HepG2 (cell line): ENCODE measurements at regions not wholly inside any gene's neighbourhood (a gene's known extent, or its start where the extent isn't known, plus 50 kb on each side); places are given as distances from the start of the nearest gene placed in this dataset.

Experiments
- ATAC-seq: fragments of 200-7000 bp; cut with Tn5 transposase; 3 replicates; pipeline ENCODE4 v1.9.1; 2020; ENCODE audit warnings: mild to moderate bottlenecking, moderate library complexity
- BruUV-seq: library from RNA; stranded (reverse); fragments of 400-500 nt; replicated peaks from 2 replicates; lab custom pipeline; 2021; lab: Mats Ljungman, UMichigan
- CTCF ChIA-PET: fragments of 300-600 bp; formaldehyde crosslinking; extraction: SDS; loops from one replicate; lab custom pipeline; 2021; ENCODE audit warnings: low total read pairs, inconsistent platforms, low intra/inter-chr PET ratio; lab: Yijun Ruan, JAX
- POLR2A ChIA-PET: fragments of 350-600 bp; sonication (Branson Sonifier 250); formaldehyde crosslinking; loops from one replicate; lab custom pipeline; 2020; ENCODE audit warnings: antibody characterized with exemption, inconsistent platforms; lab: Yijun Ruan, JAX
- DNase-seq: peaks from one replicate; pipeline ENCODE4 v3.0.0-alpha.2; 2015; ENCODE audit warnings: low spot score
- FAIRE-seq: peaks from 3 replicates; lab custom pipeline; 2011; peaks lifted over from hg19 to GRCh38; lab: Jason Lieb, UNC
- H2AFZ ChIP-seq: one replicate; pipeline ENCODE4 v1.6.1; 2011; ENCODE audit warnings: low read length, inconsistent platforms
- H3K27ac ChIP-seq: fragments of 300-600 bp; 3 replicates; pipeline ENCODE4 v1.8.0; 2011; ENCODE audit warnings: mixed run types, mild to moderate bottlenecking, mixed read lengths, low read length, inconsistent platforms; ENCODE audit not compliant: insufficient read depth; ENCODE audit errors: extremely low read length
- H3K27me3 ChIP-seq, 2 experiments: fragments of 200-600 bp in 1 of 2; 2 replicates in 1 of 2; 3 replicates in 1 of 2; pipeline versions ENCODE4 v1.6.0 to v1.8.0; 2011; ENCODE audit warnings: low read length in 2 of 2, mild to moderate bottlenecking in 2 of 2, moderate library complexity in 2 of 2, inconsistent platforms in 1 of 2; ENCODE audit not compliant: insufficient read depth in 2 of 2, control insufficient read depth in 1 of 2
- H3K36me3 ChIP-seq, 2 experiments: fragments of 200-600 bp in 1 of 2; replicated peaks in 1 of 2; 2 replicates in 1 of 2; 3 replicates in 1 of 2; pipeline versions ENCODE4 v1.5.1 to v1.8.0; 2011; ENCODE audit warnings: low read length in 2 of 2, inconsistent platforms in 1 of 2; ENCODE audit not compliant: insufficient read depth in 2 of 2, control insufficient read depth in 1 of 2
- H3K4me1 ChIP-seq: 2 replicates; pipeline ENCODE4 v1.5.1; 2012; ENCODE audit warnings: low read length, inconsistent platforms; ENCODE audit not compliant: insufficient read depth
- H3K4me2 ChIP-seq: 2 replicates; pipeline ENCODE4 v1.6.0; 2011; ENCODE audit warnings: low read depth, low read length, inconsistent platforms
- H3K4me3 ChIP-seq, 3 experiments: fragments of 200-600 bp in 1 of 3; sonication (generic), shearing (Covaris generic) in 1 of 3; replicated peaks in 1 of 3; 2 replicates each; pipeline ENCODE4 v1.5.1; 2011 to 2016; ENCODE audit warnings: low read length in 3 of 3, inconsistent platforms in 2 of 3, low read depth in 2 of 3, mild to moderate bottlenecking in 2 of 3, control low read depth in 1 of 3, mixed read lengths in 1 of 3; ENCODE audit not compliant: insufficient read depth in 1 of 3
- H3K79me2 ChIP-seq: one replicate; pipeline ENCODE4 v1.6.1; 2011; ENCODE audit warnings: low read length, inconsistent platforms; ENCODE audit not compliant: insufficient read depth
- H3K9ac ChIP-seq: 2 replicates; pipeline ENCODE4 v1.6.0; 2011; ENCODE audit warnings: mild to moderate bottlenecking, low read depth, low read length, inconsistent platforms; ENCODE audit not compliant: insufficient read depth
- H3K9me3 ChIP-seq: 2 replicates; pipeline ENCODE4 v1.5.1; 2012; ENCODE audit warnings: mild to moderate bottlenecking, low read length
- H4K20me1 ChIP-seq: 2 replicates; pipeline ENCODE4 v1.6.0; 2011; ENCODE audit warnings: inconsistent platforms, mild to moderate bottlenecking, low read length, moderate library complexity; ENCODE audit not compliant: insufficient read depth
- HNRNPL ChIP-seq: fragments of 200-400 bp; formaldehyde crosslinking; IDR thresholded peaks from 2 replicates; pipeline ENCODE4 v1.6.1; 2017; ENCODE audit warnings: mild to moderate bottlenecking, low read depth, low read length
- ZNF350 ChIP-seq: sonication (generic); formaldehyde crosslinking; IDR thresholded peaks from 2 replicates; pipeline ENCODE4 v1.4.0; 2020; ENCODE audit warnings: mild to moderate bottlenecking, low read depth, missing genetic modification reagents, borderline replicate concordance
- ZNF629 ChIP-seq: sonication (generic); formaldehyde crosslinking; conservative IDR thresholded peaks from 2 replicates; pipeline ENCODE4 v1.5.0; 2020; ENCODE audit warnings: missing genetic modification reagents
- ZNF746 ChIP-seq: sonication (generic); formaldehyde crosslinking; IDR thresholded peaks from 2 replicates; pipeline ENCODE4 v1.8.0; 2022; ENCODE audit warnings: mild to moderate bottlenecking, missing genetic modification reagents
- WGBS: methylation state at CpG from one replicate; pipeline ENCODE4 v1.1.6; 2017; ENCODE audit warnings: low lambda C conversion rate; 5-methylcytosine and 5-hydroxymethylcytosine counted together
- in situ Hi-C: cut with HindIII; loops from 2 replicates; pipeline ENCODE4 v1.10.0; 2017; ENCODE audit warnings: low pct_unique_long_range_greater_than_20kb; ENCODE audit not compliant: extremely low pct_ligation_motif_present
- intact Hi-C: fragments of 100-400 bp; cut with micrococcal nuclease; formaldehyde crosslinking; loops from one replicate; pipeline ENCODE4 v1.10.0; 2022; ENCODE audit not compliant: unreplicated experiment
- TF ChIP-seq, protein P1 (sequence below): sonication (generic); formaldehyde crosslinking; conservative IDR thresholded peaks from 2 replicates; pipeline ENCODE4 v1.4.0; 2020; ENCODE audit warnings: missing genetic modification reagents
- TF ChIP-seq, protein P2 (sequence below): sonication (generic); formaldehyde crosslinking; IDR thresholded peaks from 2 replicates; pipeline ENCODE4 v1.5.1; 2020; ENCODE audit warnings: missing genetic modification reagents, mild to moderate bottlenecking, borderline replicate concordance

DNA sequence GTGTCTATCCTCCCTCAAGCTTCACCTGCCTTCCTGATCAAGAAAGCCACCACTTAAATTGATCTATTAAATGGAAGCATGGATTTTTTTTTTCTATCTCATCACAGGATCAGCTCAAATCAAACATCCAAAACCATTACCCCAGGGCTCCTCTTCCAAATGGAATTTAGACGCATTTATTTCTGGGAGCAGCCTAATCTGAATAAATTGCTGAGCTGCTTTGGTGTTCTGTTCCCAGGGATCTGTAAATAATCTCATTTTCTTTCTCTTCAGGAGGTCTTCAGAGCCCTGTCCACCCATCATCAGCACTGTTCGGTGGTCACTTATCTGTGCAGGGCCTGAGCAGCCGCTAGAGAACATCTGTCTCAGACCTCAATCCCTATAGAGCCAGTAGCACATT, 695.4 kb upstream of the TMEM132C start:
- peaks cover 12% of the 10 kb centered on the region; the same call in 1 of the 2 replicates for H3K9me3 ChIP-seq
- no TSS peak for BruUV-seq
- CTCF ChIA-PET: no interaction called here
- TF ChIP-seq, protein P1, sequence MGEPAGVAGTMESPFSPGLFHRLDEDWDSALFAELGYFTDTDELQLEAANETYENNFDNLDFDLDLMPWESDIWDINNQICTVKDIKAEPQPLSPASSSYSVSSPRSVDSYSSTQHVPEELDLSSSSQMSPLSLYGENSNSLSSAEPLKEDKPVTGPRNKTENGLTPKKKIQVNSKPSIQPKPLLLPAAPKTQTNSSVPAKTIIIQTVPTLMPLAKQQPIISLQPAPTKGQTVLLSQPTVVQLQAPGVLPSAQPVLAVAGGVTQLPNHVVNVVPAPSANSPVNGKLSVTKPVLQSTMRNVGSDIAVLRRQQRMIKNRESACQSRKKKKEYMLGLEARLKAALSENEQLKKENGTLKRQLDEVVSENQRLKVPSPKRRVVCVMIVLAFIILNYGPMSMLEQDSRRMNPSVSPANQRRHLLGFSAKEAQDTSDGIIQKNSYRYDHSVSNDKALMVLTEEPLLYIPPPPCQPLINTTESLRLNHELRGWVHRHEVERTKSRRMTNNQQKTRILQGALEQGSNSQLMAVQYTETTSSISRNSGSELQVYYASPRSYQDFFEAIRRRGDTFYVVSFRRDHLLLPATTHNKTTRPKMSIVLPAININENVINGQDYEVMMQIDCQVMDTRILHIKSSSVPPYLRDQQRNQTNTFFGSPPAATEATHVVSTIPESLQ (CRISPR knock-in tag): no peak
- TF ChIP-seq, protein P2, sequence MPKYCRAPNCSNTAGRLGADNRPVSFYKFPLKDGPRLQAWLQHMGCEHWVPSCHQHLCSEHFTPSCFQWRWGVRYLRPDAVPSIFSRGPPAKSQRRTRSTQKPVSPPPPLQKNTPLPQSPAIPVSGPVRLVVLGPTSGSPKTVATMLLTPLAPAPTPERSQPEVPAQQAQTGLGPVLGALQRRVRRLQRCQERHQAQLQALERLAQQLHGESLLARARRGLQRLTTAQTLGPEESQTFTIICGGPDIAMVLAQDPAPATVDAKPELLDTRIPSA (CRISPR knock-in tag): no peak
- TF ChIP-seq, all 625 proteins: peak for 0
- no peak for ATAC-seq
- Histone ChIP-seq H3K4me2 (no peak overlapping the region), H3K27me3 (no peaks in the 10 kb centered on the region; a peak in 1 of 5 replicates), H3K27ac (no peak overlapping the region), H2AFZ (no peak overlapping the region), H3K36me3 (no peaks in the 10 kb centered on the region), H3K9ac (no peak overlapping the region), H3K79me2 (no peaks in the 10 kb centered on the region), H4K20me1 (no peaks in the 10 kb centered on the region), H3K4me1 (no peaks in the 10 kb centered on the region), H3K4me3 (no peak overlapping the region)
- intact Hi-C loops: no loop called here
- in situ Hi-C loops: no loop called here
- DNase-seq: no peak
- FAIRE-seq: no peak
- POLR2A ChIA-PET: no interaction called here
- WGBS: 35% methylated on average over 3 of the region's 3 CpGs

DNA sequence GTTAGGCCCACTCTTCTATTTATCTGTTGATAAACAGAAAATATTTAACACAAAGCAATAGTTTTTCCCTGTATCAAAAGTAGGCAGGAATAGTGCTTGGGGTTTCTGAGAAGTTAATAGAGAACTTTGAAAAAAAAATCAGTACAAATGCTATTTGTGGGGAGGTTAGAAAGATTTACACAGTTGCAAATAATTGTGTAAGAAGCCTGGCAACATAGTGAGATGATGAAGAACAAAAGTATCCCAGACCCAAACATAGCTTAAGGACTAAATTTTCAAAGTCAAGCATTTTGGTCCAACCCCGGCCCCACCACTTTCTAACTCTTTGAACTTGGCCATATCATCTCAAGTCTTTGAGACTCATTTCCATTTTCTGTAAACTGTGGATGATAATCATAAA, 687.5 kb upstream of the TMEM132C start:
- no peak for FAIRE-seq
- 0% methylated on average over 1 of the region's 1 CpG for WGBS

More for the DNA sequence above, 687.5 kb upstream of the TMEM132C start:
- H3K79me2 ChIP-seq: no peaks in the 10 kb centered on the region
- BruUV-seq: no TSS peak
- no peak overlapping the region for H3K4me2 ChIP-seq
- ChIA-PET CTCF (no interaction called here), POLR2A (no interaction called here)
- H3K27ac ChIP-seq: no peak overlapping the region
- TF ChIP-seq ZNF629 (CRISPR knock-in tag): no peak
- no peak for TF ChIP-seq HNRNPL
- TF ChIP-seq ZNF350 (CRISPR knock-in tag): no peak
- no peak for TF ChIP-seq ZNF746 (CRISPR knock-in tag)
- no peak overlapping the region for H3K4me3 ChIP-seq
- in situ Hi-C loops: no loop called here
- no peaks in the 10 kb centered on the region for H3K36me3 ChIP-seq
- H3K27me3 ChIP-seq: no peaks in the 10 kb centered on the region
- intact Hi-C loops: no loop called here
- H3K9ac ChIP-seq: no peak overlapping the region
- H3K4me1 ChIP-seq: no peaks in the 10 kb centered on the region
- no peak for DNase-seq
- no peaks in the 10 kb centered on the region for H3K9me3 ChIP-seq
- no peak overlapping the region for H2AFZ ChIP-seq
- no peak for ATAC-seq
- no peaks in the 10 kb centered on the region for H4K20me1 ChIP-seq
